ENCODE measurements at regions not wholly inside any gene's neighbourhood (a gene's known extent, or its start where the extent isn't known, plus 50 kb on each side); places are given as distances from the start of the nearest gene placed in this dataset.

GRCh38 chr9:135240871-135241311 lies 153.4 kb downstream of the OLFM1 start:
- TF ChIP-seq, protein P1, sequence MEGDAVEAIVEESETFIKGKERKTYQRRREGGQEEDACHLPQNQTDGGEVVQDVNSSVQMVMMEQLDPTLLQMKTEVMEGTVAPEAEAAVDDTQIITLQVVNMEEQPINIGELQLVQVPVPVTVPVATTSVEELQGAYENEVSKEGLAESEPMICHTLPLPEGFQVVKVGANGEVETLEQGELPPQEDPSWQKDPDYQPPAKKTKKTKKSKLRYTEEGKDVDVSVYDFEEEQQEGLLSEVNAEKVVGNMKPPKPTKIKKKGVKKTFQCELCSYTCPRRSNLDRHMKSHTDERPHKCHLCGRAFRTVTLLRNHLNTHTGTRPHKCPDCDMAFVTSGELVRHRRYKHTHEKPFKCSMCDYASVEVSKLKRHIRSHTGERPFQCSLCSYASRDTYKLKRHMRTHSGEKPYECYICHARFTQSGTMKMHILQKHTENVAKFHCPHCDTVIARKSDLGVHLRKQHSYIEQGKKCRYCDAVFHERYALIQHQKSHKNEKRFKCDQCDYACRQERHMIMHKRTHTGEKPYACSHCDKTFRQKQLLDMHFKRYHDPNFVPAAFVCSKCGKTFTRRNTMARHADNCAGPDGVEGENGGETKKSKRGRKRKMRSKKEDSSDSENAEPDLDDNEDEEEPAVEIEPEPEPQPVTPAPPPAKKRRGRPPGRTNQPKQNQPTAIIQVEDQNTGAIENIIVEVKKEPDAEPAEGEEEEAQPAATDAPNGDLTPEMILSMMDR (IDR thresholded peaks at IDR 0.05), result no peak
- TF ChIP-seq POLR2A (IDR thresholded peaks at IDR 0.05) (no peak), POLR2AphosphoS5 (IDR thresholded peaks at IDR 0.05) (no peak), EP300 (IDR thresholded peaks at IDR 0.05) (no peak)

Data from stomach (tissue), 4 donors.